HG03159 (cell line): ENCODE measurements at regions not wholly inside any gene's neighbourhood (a gene's known extent, or its start where the extent isn't known, plus 50 kb on each side); places are given as distances from the start of the nearest gene placed in this dataset.

Experiments
- ATAC-seq: cut with Tn5 transposase; IDR thresholded peaks from one replicate; pipeline ENCODE4 v1.9.1; 2021; ENCODE audit warnings: mild to moderate bottlenecking, moderate library complexity; ENCODE audit not compliant: unreplicated experiment

DNA sequence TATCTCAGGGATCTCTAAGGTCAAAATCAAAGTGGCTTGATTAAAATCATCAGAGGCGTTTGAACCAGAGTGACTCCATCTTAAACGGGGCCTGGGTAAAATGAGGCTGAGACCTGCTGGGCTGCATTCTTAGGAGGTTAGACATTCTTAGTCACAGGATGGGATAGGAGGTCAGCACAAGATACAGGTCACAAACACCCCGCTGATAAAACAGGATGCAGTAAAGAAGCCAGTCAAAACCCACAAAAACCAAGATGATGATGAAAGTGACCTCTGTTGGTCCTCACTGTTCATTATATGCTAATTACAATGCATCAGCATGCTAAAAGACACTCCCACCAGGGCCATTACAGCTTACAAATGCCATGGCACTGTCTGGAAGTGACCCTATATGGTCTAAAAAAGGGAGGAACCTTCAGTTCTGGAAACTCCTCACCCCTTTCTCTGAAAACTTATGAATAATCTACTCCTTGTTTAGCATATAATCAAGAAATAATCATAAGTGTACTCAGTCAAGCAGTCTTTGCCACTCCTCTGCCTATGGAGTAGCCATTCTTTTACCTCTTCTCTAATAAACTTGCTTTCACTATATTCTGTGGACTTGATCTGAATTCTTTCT is 143.3 kb upstream of the SLCO3A1 start:
- no peak for ATAC-seq

- no peak for ATAC-seq
Measured at GRCh38 chr15:91711384-91712033, 142.0 kb upstream of the SLCO3A1 start.

- ATAC-seq, result no peak
Measured at GRCh38 chr15:91712286-91712685, 141.2 kb upstream of the SLCO3A1 start.

DNA sequence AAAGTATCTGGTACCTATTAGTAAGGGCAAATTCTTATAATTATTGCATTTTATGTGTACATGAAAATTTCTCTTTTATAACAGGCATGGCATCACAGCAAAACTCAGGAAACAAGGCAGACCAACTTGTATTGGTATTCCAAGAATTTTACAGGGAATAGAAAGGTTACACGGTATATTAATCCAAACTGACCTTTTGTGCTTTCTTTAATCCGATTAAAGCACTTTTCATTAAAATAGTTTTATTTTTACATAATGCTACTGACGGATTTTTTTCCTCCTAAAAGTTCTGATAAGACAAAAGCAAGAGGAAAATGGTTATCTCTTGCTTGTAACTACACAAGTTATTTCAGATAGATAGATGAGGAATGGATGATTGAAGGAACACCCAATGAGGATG is 137.0 kb upstream of the SLCO3A1 start:
- no peak for ATAC-seq

DNA sequence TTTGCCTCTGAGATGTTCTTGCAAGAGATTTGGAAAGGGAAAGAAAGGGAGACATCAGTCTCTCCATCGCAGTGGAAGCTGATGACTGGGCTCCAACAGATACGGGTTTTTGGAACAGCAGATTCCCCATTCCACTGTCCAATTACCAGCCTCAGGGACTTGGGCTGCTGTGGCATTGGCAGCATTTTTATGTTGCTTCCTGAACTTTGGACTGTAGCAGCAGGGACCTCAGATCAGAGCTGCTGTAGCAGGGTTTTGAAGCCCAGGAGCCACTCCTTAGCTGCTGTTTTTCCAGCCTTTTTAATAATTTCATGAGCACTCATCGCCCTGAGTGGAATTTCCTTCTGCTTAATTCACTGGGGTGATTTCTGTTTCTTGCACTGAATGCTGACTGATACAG is 135.7 kb upstream of the SLCO3A1 start:
- ATAC-seq, result no peak

- no peak for ATAC-seq
Measured at GRCh38 chr15:91723959-91724358, 129.5 kb upstream of the SLCO3A1 start.

- ATAC-seq, result no peak
Measured at GRCh38 chr15:91733661-91734060, 119.8 kb upstream of the SLCO3A1 start.

DNA sequence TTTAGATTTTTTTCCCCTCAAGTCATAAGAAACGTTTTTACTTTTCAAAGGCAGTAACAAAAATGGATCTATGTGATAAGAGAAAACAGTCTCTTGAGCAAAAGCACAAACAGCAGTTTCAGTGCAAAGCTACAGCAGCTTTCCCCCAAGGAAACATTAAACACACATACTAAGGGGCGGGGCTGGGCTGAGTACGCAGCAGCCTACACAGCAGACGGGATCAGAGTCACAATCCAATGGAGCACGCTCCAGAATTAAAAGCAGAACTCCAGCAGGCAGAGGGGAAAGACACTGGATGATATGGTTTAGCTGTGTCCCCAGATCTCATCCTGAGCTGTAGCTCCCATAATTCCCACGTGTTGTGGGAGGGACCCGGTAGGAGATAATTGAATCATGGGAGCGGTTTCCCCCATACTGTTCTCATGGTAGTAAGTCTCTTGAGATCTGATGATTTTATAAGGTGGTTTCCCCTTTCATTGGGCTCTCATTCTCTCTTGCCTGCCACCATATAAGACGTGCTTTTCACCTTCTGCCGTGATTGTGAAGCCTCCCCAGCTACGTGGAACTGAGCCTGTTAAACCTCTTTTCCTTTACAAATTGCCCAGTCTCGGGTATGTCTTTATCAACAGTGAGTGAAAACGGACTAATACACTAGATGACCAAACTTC is 116.2 kb upstream of the SLCO3A1 start:
- no peak for ATAC-seq

GRCh38 chr15:91741986-91742385 is 111.5 kb upstream of the SLCO3A1 start:
- no peak for ATAC-seq

GRCh38 chr15:91751611-91752010 is 101.9 kb upstream of the SLCO3A1 start:
- no peak for ATAC-seq

- no peak for ATAC-seq
Measured at GRCh38 chr15:91752081-91752785, 101.3 kb upstream of the SLCO3A1 start.

- no peak for ATAC-seq
Measured at GRCh38 chr15:91759560-91759959, 93.9 kb upstream of the SLCO3A1 start.

DNA sequence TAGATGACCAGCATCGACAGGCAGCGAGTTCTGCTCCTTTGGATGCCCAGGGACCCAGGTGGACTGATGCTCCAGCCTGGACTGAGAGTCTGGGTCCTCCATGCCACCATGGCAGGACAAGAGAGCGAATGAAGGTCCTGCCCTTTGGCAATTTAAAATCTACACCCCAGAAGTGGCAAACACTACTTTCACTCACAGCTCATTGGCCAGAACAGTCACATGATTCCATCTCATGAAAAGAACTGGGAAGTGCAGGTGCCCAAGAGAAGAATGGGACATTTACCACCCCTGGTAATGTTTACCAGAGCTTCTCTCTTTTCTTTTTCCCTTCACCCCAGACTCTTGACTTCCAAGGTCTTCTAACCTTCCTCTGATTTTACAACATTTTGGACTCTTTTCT is 87.8 kb upstream of the SLCO3A1 start:
- no peak for ATAC-seq

DNA sequence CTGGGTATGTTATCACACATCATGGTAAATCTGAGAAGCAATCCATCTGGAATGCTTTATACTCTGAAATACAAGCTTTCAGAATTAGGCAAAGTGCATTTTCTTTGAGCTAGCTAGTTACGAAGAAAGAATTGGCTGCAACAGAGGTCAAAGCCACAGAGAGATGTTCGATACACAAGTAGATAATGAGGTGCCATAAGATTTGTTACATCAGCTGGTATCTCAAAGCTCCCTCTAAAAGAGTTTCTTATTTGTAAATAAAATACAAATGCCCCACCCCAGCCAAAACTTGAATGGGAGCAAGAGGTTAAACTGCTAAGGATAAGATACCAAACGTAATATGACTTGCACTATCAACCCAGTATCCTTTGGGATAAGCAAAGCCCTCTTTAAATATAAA is 84.0 kb upstream of the SLCO3A1 start:
- no peak for ATAC-seq

GRCh38 chr15:91769894-91770293 is 83.6 kb upstream of the SLCO3A1 start:
- no peak for ATAC-seq

DNA sequence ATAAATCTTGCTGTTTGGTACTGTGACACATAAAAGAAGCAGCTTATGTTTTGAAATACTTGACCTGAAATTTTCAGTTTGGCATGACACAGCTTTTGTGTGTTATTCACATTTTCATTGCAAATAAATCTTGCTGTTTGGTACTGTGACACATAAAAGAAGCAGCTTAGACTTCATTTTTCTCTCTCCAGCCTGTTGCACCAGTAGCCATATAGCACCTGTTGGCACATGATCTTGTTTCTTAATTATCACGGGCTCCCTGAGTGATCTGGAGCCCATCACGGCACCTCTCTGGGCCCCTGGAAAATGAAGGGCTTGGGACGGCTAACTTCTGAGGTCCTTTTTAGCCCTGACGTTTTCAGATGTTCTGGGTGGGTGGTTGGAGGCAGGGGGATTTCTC is 77.4 kb upstream of the SLCO3A1 start:
- ATAC-seq, result no peak

DNA sequence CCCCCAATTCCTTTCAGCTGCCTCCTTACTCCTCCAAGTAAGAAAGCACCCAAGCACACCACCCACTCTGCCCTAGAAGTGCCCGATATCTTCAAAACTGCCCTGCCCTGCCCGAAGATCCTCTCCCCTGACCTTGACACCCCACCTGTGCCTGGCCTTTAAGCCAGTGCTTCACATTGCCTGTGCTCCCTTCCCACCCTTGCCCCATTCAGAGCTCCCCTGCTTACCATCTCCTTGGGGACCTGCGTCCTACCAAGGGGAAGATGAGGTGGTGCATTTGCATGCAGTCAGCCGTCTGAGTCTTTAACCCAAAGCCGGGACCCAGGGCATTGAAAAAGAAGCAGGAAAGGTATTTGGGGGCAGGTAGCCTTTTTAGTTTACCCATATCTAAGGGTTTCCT is 73.5 kb upstream of the SLCO3A1 start:
- ATAC-seq, result no peak

GRCh38 chr15:91780387-91780786 is 73.1 kb upstream of the SLCO3A1 start:
- no peak for ATAC-seq

- ATAC-seq, result no peak
Measured at GRCh38 chr15:91782221-91782620, 71.3 kb upstream of the SLCO3A1 start.

DNA sequence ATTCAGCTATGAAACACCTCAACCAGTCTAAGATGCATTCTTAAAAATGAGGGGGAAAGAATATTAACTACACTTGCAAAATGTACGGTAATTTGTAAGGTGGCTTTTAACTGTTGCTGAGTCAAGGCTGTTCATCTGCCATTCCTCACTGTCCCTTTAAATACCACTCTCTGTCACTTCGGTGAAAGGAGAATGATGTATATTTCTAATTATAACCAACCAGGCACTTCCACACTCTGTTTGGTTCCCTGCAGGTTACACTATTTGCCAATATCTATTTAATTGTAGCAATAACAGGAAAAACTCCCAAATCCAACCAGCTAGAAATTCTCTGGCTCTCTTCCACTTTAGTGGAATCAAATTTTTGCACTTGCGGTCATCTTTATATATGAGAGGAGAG is 70.5 kb upstream of the SLCO3A1 start:
- no peak for ATAC-seq

GRCh38 chr15:91783451-91783850 is 70.1 kb upstream of the SLCO3A1 start:
- no peak for ATAC-seq
